ENCODE measurements at regions not wholly inside any gene's neighbourhood (a gene's known extent, or its start where the extent isn't known, plus 50 kb on each side); places are given as distances from the start of the nearest gene placed in this dataset.

DNA sequence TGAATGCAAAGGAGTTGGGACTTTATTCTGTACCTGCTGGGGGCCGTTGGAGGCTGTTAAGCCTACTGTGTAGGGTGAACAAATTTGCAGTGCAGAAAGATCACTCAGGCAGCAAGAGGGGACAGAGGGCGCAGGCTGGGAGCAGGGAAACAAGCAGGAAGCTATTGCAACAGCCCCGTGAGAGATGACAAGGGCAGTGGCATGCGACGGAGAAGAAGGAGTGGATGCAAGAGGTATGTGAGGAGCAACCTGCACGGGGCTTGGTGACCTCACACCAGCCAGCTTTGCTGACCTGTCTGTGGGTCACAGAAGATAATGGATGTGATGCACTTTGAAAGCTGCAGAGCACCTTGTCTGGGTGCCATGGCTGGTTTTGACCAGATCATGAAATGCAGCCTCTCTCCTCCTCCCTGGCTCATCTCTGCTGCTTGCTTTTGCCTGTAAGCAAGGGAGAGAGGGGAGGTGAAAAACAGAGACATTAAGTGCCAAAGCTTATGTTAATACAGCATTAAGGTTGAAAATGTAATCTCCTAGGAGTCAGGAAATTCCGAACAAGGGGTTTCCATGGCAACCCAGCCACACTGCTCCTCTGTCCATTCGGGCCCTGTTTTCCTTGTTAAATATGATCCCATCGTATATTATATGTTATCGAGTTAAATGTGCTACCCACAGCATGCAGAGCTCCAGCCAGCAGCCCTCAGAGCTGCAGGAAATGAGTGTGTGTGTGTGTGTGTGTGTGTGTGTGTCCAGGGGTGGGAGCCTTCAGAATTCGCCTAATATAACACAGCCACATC, 314.3 kb upstream of the ZMIZ1 start:
- DNase-seq, result no peak

GRCh38 chr10:78755063-78755701, 313.6 kb upstream of the ZMIZ1 start:
- no peak for DNase-seq

GRCh38 chr10:78755877-78756455, 312.8 kb upstream of the ZMIZ1 start:
- no peak for DNase-seq

DNA sequence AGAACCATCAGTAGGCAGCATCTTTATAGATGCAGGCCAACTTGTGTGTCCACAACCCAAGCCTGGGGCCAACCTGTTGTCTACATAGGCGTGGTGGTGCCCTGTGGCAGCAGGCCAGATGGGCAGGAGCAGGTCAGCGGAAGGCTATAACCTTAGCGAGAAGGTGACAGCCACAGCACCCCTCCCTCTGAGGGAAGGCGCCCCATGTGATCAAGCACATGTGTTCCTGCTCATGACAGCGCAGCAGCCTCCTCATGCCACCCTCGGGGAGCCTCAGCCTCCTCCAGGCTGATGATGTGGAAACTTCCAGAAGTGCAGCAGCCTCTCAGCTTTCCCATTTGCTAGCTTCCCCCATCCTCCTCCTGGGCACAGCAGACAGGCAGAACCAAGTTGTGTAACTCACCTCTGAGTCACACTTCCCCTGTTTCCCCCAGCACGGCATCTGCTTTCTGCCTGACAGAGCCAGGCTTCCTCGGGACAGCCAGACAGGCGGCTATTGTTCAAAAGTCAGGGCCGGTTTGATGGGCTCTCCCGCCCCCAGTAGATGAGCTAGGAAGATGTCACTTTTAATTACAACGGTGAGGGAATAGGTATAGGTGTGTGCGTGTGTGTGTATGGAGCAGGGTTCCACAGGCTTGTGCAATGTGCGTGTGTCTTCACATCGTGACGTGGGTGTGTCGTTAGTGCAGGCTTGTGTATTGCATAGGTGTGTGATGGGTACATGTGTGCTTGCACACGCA, 312.0 kb upstream of the ZMIZ1 start:
- peak; percentile 52 to 82 for DNase-seq

GRCh38 chr10:78757344-78757925, 311.3 kb upstream of the ZMIZ1 start:
- DNase-seq, result no peak

DNA sequence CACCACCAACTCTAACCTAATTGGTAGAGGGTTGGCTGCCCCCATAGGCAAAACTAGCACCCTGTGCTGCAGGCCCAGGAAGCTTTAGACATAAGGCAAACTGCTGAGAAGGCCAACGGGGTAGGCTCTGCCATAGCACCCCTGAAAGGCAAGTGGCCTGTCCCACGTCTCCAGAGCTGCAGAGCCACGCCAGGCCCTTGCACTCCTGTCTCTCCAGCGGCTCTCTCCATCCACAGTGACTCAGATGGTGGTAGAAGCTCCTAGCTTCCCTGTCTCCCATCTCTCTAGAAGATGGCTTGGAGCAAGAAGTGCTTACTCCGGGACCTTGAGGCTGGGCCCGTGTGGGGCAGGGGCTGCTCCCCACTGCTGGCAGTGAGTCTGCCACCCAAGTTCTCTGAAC, 310.6 kb upstream of the ZMIZ1 start:
- no peak for DNase-seq

DNA sequence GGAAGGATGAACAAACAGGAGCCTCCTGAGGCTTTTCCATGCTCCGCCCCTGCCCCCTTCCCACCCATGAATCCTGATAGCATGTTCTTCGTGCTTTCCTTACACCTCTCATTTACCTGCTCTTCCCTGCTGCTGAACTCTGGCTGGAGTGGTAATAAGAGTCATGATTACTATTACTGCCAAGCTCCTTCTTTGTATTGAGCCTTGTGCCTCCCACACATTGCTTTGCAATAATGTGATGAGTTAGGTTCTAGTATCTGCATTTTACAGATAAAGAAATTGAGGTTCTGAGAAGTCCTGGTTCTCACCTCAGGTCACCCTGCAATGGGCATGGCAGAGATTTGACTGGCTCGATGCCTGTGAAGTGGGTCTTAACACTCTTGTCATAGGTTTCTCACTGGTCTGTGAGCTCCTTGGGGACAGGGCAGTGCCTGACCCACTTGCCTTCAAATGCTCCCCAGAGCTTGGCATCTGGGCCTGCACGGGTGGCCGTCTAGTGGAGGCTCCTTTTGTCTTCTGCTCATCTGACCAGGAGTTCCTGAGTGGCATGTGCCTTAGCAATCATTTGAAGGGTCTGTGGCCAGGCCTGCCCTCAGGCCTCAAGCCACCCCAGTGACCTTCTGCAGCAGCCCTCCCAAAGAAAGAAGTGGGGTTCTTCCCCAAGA, 309.2 kb upstream of the ZMIZ1 start:
- no peak for DNase-seq

DNA sequence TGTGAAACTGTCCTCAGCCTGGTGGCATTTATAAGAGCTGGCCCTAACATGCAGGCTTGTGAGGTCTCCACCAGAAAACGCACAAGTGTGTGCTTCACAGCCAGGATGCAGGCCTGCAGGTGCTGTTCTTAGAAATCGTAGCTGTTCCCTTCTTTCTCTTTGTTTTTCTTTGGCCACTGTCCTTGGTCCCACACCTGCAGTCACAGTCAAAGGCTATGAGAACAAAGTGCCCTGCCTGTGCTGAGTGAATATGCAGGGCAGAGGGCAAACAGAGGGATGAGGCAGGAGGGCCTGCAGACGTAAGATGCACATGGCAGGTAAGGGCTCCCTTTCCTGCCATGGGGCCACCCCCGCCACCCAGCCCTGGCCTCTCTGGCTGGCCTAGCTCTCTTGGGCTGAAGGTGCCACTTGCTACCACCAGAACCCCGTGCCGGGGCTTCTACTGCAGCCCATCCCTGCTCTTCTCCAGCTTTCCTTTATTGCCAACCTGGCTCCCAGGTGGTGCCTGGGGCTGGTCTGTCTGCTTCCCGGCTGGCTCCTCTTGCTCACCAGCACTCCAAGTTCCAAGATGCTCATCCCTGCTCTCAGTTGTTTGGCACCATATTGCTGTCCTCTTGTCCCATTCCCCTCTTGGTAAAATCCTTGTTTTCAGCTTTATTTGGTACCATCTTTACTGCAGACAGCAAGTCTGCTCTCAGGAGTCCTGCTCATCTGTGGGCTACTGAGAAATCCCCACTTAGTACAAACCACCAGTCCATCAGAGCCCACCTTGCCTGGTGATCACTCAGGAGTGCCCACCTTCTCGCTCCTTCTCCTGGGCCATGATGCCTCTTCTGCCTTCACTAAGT, 308.1 kb upstream of the ZMIZ1 start:
- DNase-seq, result no peak

GRCh38 chr10:78761311-78761781, 307.4 kb upstream of the ZMIZ1 start:
- DNase-seq, result no peak

GRCh38 chr10:78762086-78762630, 306.6 kb upstream of the ZMIZ1 start:
- no peak for DNase-seq

DNA sequence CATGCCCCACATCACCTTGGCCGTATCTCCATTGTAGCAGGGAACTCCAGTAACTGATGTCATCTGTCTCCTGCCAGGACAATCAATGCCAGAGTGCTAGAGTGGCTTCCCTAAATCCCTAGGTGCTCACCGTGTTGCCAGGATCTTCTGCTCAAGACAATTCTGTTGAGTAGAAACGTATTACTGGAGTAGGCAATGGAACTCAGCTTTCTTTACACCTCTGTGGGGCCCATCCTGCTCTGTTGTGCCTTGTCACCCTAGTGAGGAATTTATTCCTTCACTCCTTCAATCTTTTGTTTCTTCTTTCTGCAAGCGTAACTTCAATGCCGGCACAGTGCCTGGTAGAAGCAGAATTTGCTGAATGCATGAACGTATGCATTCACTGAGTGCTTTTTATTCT, 305.5 kb upstream of the ZMIZ1 start:
- DNase-seq, result no peak

GRCh38 chr10:78763651-78764395, 304.9 kb upstream of the ZMIZ1 start:
- DNase-seq, result no peak

GRCh38 chr10:78764436-78764835, 304.3 kb upstream of the ZMIZ1 start:
- no peak for DNase-seq

DNA sequence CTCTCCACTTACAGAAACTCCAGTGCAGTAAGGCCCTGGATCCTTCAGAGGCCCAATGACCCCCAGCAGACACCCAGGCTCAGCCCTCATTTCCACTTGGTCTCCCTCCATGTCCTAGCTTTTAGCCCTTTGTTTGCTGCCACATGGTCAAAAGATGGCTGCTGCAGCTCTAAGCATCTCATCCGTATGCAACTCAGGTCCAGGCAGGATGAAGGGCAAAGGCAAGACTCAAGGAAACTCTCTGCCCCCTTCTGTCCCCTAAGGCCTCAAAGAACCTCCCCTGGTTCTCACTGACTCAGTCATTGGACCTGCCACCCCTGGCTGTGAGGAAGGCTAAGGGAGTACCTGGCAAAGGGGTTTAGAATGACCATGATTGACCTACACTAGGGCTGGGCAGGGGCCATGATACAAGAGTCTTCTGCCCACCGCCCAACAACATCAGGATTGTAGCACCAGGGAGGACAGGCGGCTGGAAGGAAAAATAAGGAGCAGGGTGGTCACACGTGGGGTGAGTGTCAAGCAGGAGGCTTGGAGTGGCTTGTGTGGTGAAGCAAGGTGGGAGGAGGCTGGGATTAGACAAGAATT, 303.8 kb upstream of the ZMIZ1 start:
- no peak for DNase-seq

GRCh38 chr10:78765726-78766335, 302.9 kb upstream of the ZMIZ1 start:
- DNase-seq, result no peak

GRCh38 chr10:78766603-78767002, 302.2 kb upstream of the ZMIZ1 start:
- DNase-seq, result no peak

DNA sequence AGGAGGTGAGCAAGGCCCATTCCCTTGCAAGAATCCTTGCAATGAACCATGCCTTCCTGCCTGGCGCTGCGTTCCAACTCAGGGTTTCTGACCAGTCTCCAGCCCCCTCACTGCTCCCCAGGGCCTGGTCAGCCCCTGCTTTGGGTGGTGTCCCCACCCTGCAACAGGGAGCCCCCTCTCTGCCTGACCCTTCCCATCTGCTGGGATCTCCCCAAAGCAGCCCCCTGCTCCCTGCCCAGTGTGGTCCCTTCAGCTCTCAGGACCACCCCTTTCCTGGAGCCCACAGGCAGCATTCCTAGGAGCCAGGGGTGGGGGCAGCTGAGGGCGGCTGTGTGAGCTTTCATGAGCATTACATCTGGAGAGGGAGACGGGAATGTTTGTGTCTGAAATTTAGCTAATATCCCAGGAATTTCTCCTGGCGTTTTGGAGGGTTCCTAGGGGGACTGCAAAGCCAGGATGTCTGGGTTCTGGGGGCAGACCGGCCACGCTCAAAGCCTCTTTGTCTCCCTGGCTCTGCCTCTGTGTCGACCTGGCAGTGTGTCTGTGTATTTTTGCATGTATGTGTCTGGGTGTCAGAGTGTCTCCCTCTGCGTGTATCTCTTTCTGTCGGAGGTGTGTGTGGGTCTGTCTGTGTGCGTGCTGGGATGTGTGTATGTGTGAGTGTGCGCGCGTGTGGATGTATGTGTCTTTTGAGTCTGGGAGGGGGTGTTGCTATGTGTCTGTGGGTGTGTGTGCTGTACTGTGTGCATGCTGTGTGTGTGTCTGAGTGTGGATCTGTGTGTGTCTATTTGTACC, 300.5 kb upstream of the ZMIZ1 start:
- no peak for DNase-seq

- no peak for DNase-seq
These were observed 299.9 kb upstream of the ZMIZ1 start for GRCh38 chr10:78768876-78769275.

GRCh38 chr10:78769526-78769925, 299.2 kb upstream of the ZMIZ1 start:
- DNase-seq, result no peak
